NCI-H345 (cell line): ENCODE measurements at regions not wholly inside any gene's neighbourhood (a gene's known extent, or its start where the extent isn't known, plus 50 kb on each side); places are given as distances from the start of the nearest gene placed in this dataset.

Source experiments
- DNase-seq: peaks from one replicate; lab custom pipeline; 2025; lab: John Stamatoyannopoulos, UW

GRCh38 chr7:41133690-41134299, 569.1 kb downstream of the INHBA start:
- no peak for DNase-seq

GRCh38 chr7:41131956-41132355, 570.9 kb downstream of the INHBA start:
- no peak for DNase-seq

GRCh38 chr7:41130561-41131236, 572.2 kb downstream of the INHBA start:
- DNase-seq: no peak

GRCh38 chr7:41130086-41130485, 572.8 kb downstream of the INHBA start:
- no peak for DNase-seq

- DNase-seq: no peak
These were observed 577.5 kb downstream of the INHBA start for GRCh38 chr7:41125343-41125742.

- DNase-seq: no peak
These were observed 580.5 kb downstream of the INHBA start for GRCh38 chr7:41122256-41122987.

- no peak for DNase-seq
These were observed 581.7 kb downstream of the INHBA start for GRCh38 chr7:41121228-41121627.

- DNase-seq: no peak
These were observed 584.4 kb downstream of the INHBA start for GRCh38 chr7:41118486-41118885.

- DNase-seq: no peak
These were observed 585.5 kb downstream of the INHBA start for GRCh38 chr7:41117431-41117830.

GRCh38 chr7:41116817-41117216, 586.1 kb downstream of the INHBA start:
- DNase-seq: no peak

- DNase-seq: no peak
These were observed 586.6 kb downstream of the INHBA start for GRCh38 chr7:41116337-41116736.

- DNase-seq: no peak
These were observed 588.2 kb downstream of the INHBA start for GRCh38 chr7:41114691-41115090.

GRCh38 chr7:41114131-41114530, 588.8 kb downstream of the INHBA start:
- no peak for DNase-seq

- DNase-seq: no peak
These were observed 589.2 kb downstream of the INHBA start for GRCh38 chr7:41113719-41114118.

- DNase-seq: no peak
These were observed 592.7 kb downstream of the INHBA start for GRCh38 chr7:41110186-41110585.

GRCh38 chr7:41108821-41109220, 594.1 kb downstream of the INHBA start:
- no peak for DNase-seq

- no peak for DNase-seq
These were observed 594.9 kb downstream of the INHBA start for GRCh38 chr7:41107938-41108448.

GRCh38 chr7:41107330-41107937, 595.5 kb downstream of the INHBA start:
- DNase-seq: no peak

- no peak for DNase-seq
These were observed 598.3 kb downstream of the INHBA start for GRCh38 chr7:41104631-41105030.

GRCh38 chr7:41103331-41103730, 599.6 kb downstream of the INHBA start:
- DNase-seq: no peak

GRCh38 chr7:41098846-41099245, 604.0 kb downstream of the INHBA start:
- no peak for DNase-seq

GRCh38 chr7:41098402-41098801, 604.5 kb downstream of the INHBA start:
- DNase-seq: no peak

- no peak for DNase-seq
These were observed 605.4 kb downstream of the INHBA start for GRCh38 chr7:41097501-41097900.
